ENCODE measurements at regions not wholly inside any gene's neighbourhood (a gene's known extent, or its start where the extent isn't known, plus 50 kb on each side); places are given as distances from the start of the nearest gene placed in this dataset.

GRCh38 chr11:109073032-109073822, 348.8 kb upstream of the C11orf87 start:
- Histone ChIP-seq H3K27me3 (no peaks in the 10 kb centered on the region), H3K9me3 (peaks cover 0 to 4% (median 2%) of the 10 kb centered on the region in 4 donors), H3K4me1 (no peaks in the 10 kb centered on the region), H3K4me3 (no peak overlapping the region), H3K36me3 (no peaks in the 10 kb centered on the region), H3K27ac (no peak overlapping the region)
- DNase-seq (no peak), ATAC-seq (ENCODE audit: low FRiP score in 2 of 2) (peak in 1 of 2 donors; percentile 63)
- TF ChIP-seq CTCF (IDR thresholded peaks at IDR 0.05) (no peak), EP300 (IDR thresholded peaks at IDR 0.05) (no peak), POLR2A (IDR thresholded peaks at IDR 0.05) (no peak), POLR2AphosphoS5 (IDR thresholded peaks at IDR 0.05) (no peak)
- WGBS, 2 donors: 86% methylated on average over 4 of the region's 4 CpGs

GRCh38 chr11:109075976-109076375, 346.0 kb upstream of the C11orf87 start:
- no peaks in the 10 kb centered on the region for H3K36me3 ChIP-seq
- ATAC-seq (ENCODE audit: low FRiP score in 2 of 2): no peak
- no peak overlapping the region for H3K4me3 ChIP-seq
- WGBS, 2 donors: 91 to 95% methylated on average over 2 of the region's 2 CpGs
- no peaks in the 10 kb centered on the region for H3K4me1 ChIP-seq
- no peak overlapping the region for H3K27ac ChIP-seq
- DNase-seq: no peak
- H3K27me3 ChIP-seq: no peaks in the 10 kb centered on the region
- TF ChIP-seq POLR2A (IDR thresholded peaks at IDR 0.05): no peak
- no peak for TF ChIP-seq POLR2AphosphoS5 (IDR thresholded peaks at IDR 0.05)
- no peak for TF ChIP-seq EP300 (IDR thresholded peaks at IDR 0.05)
- TF ChIP-seq CTCF (IDR thresholded peaks at IDR 0.05): no peak
- peaks cover 0 to under 1% (median 0%) of the 10 kb centered on the region in 4 donors for H3K9me3 ChIP-seq

GRCh38 chr11:109076870-109077269, 345.1 kb upstream of the C11orf87 start:
- H3K36me3 ChIP-seq: no peaks in the 10 kb centered on the region
- no peaks in the 10 kb centered on the region for H3K27me3 ChIP-seq
- no peaks in the 10 kb centered on the region for H3K9me3 ChIP-seq
- no peak overlapping the region for H3K4me3 ChIP-seq
- no peak for DNase-seq
- H3K4me1 ChIP-seq: no peaks in the 10 kb centered on the region
- TF ChIP-seq CTCF (IDR thresholded peaks at IDR 0.05): no peak
- no peak for TF ChIP-seq EP300 (IDR thresholded peaks at IDR 0.05)
- TF ChIP-seq POLR2AphosphoS5 (IDR thresholded peaks at IDR 0.05): no peak
- TF ChIP-seq POLR2A (IDR thresholded peaks at IDR 0.05): no peak
- 84 to 92% methylated on average over 2 of the region's 2 CpGs for WGBS, 2 donors
- no peak for ATAC-seq (ENCODE audit: low FRiP score in 2 of 2)
- no peak overlapping the region for H3K27ac ChIP-seq

GRCh38 chr11:109077291-109077920, 344.6 kb upstream of the C11orf87 start:
- no peaks in the 10 kb centered on the region for H3K36me3 ChIP-seq
- ATAC-seq (ENCODE audit: low FRiP score in 2 of 2) (no peak), DNase-seq (no peak)
- no peak overlapping the region for H3K4me3 ChIP-seq
- no peak for TF ChIP-seq EP300 (IDR thresholded peaks at IDR 0.05)
- no peaks in the 10 kb centered on the region for H3K9me3 ChIP-seq
- no peaks in the 10 kb centered on the region for H3K27me3 ChIP-seq
- WGBS, 2 donors: 83 to 86% methylated on average over 3 of the region's 3 CpGs
- no peaks in the 10 kb centered on the region for H3K4me1 ChIP-seq
- no peak overlapping the region for H3K27ac ChIP-seq

GRCh38 chr11:109085708-109086373, 336.1 kb upstream of the C11orf87 start:
- 74 to 83% methylated on average over 5 of the region's 5 CpGs for WGBS, 2 donors
- no peaks in the 10 kb centered on the region for H3K27me3 ChIP-seq
- no peaks in the 10 kb centered on the region for H3K9me3 ChIP-seq
- no peak overlapping the region for H3K4me3 ChIP-seq
- DNase-seq (no peak), ATAC-seq (ENCODE audit: low FRiP score in 2 of 2) (peak in 1 of 2 donors; percentile 73)
- no peaks in the 10 kb centered on the region for H3K4me1 ChIP-seq
- no peak overlapping the region for H3K27ac ChIP-seq
- TF ChIP-seq CTCF (IDR thresholded peaks at IDR 0.05) (no peak), EP300 (IDR thresholded peaks at IDR 0.05) (no peak), POLR2A (IDR thresholded peaks at IDR 0.05) (no peak), POLR2AphosphoS5 (IDR thresholded peaks at IDR 0.05) (no peak)
- H3K36me3 ChIP-seq: no peaks in the 10 kb centered on the region

Data from upper lobe of left lung (tissue), 6 donors.